HG03521 (cell line): ENCODE measurements at regions not wholly inside any gene's neighbourhood (a gene's known extent, or its start where the extent isn't known, plus 50 kb on each side); places are given as distances from the start of the nearest gene placed in this dataset.
"Not testable (repeated sequence)": the region's sequence is repeated elsewhere in the genome, so short reads cannot be mapped to it uniquely, and the experiment has no call there.

Experiments used
- ATAC-seq: cut with Tn5 transposase; IDR thresholded peaks from one replicate; pipeline ENCODE4 v1.9.1; 2021; ENCODE audit warnings: mild to moderate bottlenecking, moderate library complexity; ENCODE audit not compliant: unreplicated experiment

- no peak for ATAC-seq
These were observed 56.7 kb downstream of the CCDC74A start for GRCh38 chr2:131584380-131584779.

GRCh38 chr2:131584940-131585339 is 57.3 kb downstream of the CCDC74A start:
- peak; percentile 42 for ATAC-seq

- ATAC-seq = peak; percentile 54
These were observed 60.6 kb downstream of the CCDC74A start for GRCh38 chr2:131588152-131588873.

GRCh38 chr2:131589126-131589525 is 61.4 kb downstream of the CCDC74A start:
- ATAC-seq = not testable (repeated sequence)

- no peak for ATAC-seq
These were observed 62.7 kb downstream of the CCDC74A start for GRCh38 chr2:131590366-131590765.

- no peak for ATAC-seq
These were observed 63.2 kb downstream of the CCDC74A start for GRCh38 chr2:131590896-131591295.

GRCh38 chr2:131596561-131596960 is 68.9 kb downstream of the CCDC74A start:
- not testable (repeated sequence) for ATAC-seq

GRCh38 chr2:131602444-131602843 is 74.8 kb downstream of the CCDC74A start:
- ATAC-seq = not testable (repeated sequence)

- ATAC-seq = not testable (repeated sequence)
These were observed 77.0 kb downstream of the CCDC74A start for GRCh38 chr2:131604652-131605051.

- ATAC-seq = not testable (repeated sequence)
These were observed 78.7 kb downstream of the CCDC74A start for GRCh38 chr2:131606366-131606765.

GRCh38 chr2:131607056-131607455 is 79.4 kb downstream of the CCDC74A start:
- ATAC-seq = not testable (repeated sequence)

GRCh38 chr2:131614539-131614938 is 86.9 kb downstream of the CCDC74A start:
- not testable (repeated sequence) for ATAC-seq

- not testable (repeated sequence) for ATAC-seq
These were observed 90.6 kb downstream of the CCDC74A start for GRCh38 chr2:131618320-131618719.

- ATAC-seq = not testable (repeated sequence)
These were observed 95.2 kb downstream of the CCDC74A start for GRCh38 chr2:131622874-131623273.

GRCh38 chr2:131626011-131626410 is 98.3 kb downstream of the CCDC74A start:
- ATAC-seq = not testable (repeated sequence)

GRCh38 chr2:131626565-131626964 is 98.9 kb downstream of the CCDC74A start:
- not testable (repeated sequence) for ATAC-seq

GRCh38 chr2:131627777-131628176 is 100.1 kb downstream of the CCDC74A start:
- not testable (repeated sequence) for ATAC-seq

GRCh38 chr2:131631648-131632047 is 104.0 kb downstream of the CCDC74A start:
- ATAC-seq = not testable (repeated sequence)

- ATAC-seq = not testable (repeated sequence)
These were observed 105.7 kb downstream of the CCDC74A start for GRCh38 chr2:131633405-131633804.

GRCh38 chr2:131633827-131634695 is 106.4 kb downstream of the CCDC74A start:
- not testable (repeated sequence) for ATAC-seq

- no peak for ATAC-seq
These were observed 107.9 kb downstream of the CCDC74A start for GRCh38 chr2:131635611-131636010.
